Caco-2 (cell line): ENCODE measurements at regions not wholly inside any gene's neighbourhood (a gene's known extent, or its start where the extent isn't known, plus 50 kb on each side); places are given as distances from the start of the nearest gene placed in this dataset.

Experiments used
- BruUV-seq: library from RNA; stranded (reverse); fragments of 400-500 nt; replicated peaks from 2 replicates; lab custom pipeline; 2021; lab: Mats Ljungman, UMichigan
- CTCF ChIA-PET: fragments of 300-600 bp; sonication (Branson Sonifier 250); formaldehyde crosslinking; loops from one replicate; lab custom pipeline; 2022; ENCODE audit warnings: antibody characterized with exemption; lab: Charles Lee
- POLR2A ChIA-PET: fragments of 300-600 bp; sonication (Branson Sonifier 250); formaldehyde crosslinking; loops from one replicate; lab custom pipeline; 2022; ENCODE audit warnings: antibody characterized with exemption; lab: Charles Lee
- DNase-seq, 2 experiments: peaks; one replicate each; pipeline versions ENCODE4 v3.0.0 to v3.0.0-alpha.2; 2020 to 2022
- H3K27me3 ChIP-seq: replicated peaks from 2 replicates; pipeline ENCODE4 v1.6.0; 2011; ENCODE audit warnings: low read length; ENCODE audit not compliant: control insufficient read depth, insufficient read depth
- H3K36me3 ChIP-seq: 2 replicates; pipeline ENCODE4 v1.5.1; 2011; ENCODE audit warnings: low read length; ENCODE audit not compliant: control insufficient read depth, insufficient read depth
- H3K4me1 ChIP-seq: fragments of 250-450 bp; sonication (Bioruptor Pico); 2 replicates; pipeline ENCODE4 v1.5.1; 2020; ENCODE audit warnings: mild to moderate bottlenecking
- H3K4me3 ChIP-seq: 2 replicates; pipeline ENCODE4 v1.5.1; 2011; ENCODE audit warnings: low read depth, mild to moderate bottlenecking, control low read depth, low read length
- H3K9me3 ChIP-seq: fragments of 250-450 bp; sonication (Bioruptor Pico); 2 replicates; pipeline ENCODE4 v1.5.1; 2020; ENCODE audit warnings: mild to moderate bottlenecking, moderate library complexity
- H3K27ac Mint-ChIP-seq: one replicate; pipeline ENCODE4 v1.8.0; 2022; ENCODE audit warnings: mixed read lengths; ENCODE audit not compliant: unreplicated experiment
- H3K27me3 Mint-ChIP-seq: one replicate; pipeline ENCODE4 v1.8.0; 2022; ENCODE audit warnings: mixed read lengths; ENCODE audit not compliant: insufficient read depth, unreplicated experiment
- H3K36me3 Mint-ChIP-seq: one replicate; pipeline ENCODE4 v1.8.0; 2022; ENCODE audit warnings: mild to moderate bottlenecking, mixed read lengths; ENCODE audit not compliant: insufficient read depth, unreplicated experiment
- H3K4me1 Mint-ChIP-seq: one replicate; pipeline ENCODE4 v1.8.0; 2022; ENCODE audit warnings: low read depth, mixed read lengths; ENCODE audit not compliant: unreplicated experiment
- H3K4me3 Mint-ChIP-seq: one replicate; pipeline ENCODE4 v1.8.0; 2022; ENCODE audit warnings: mild to moderate bottlenecking, moderate library complexity, mixed read lengths; ENCODE audit not compliant: unreplicated experiment
- H3K9me3 Mint-ChIP-seq: one replicate; pipeline ENCODE4 v1.8.0; 2022; ENCODE audit warnings: mixed read lengths; ENCODE audit not compliant: unreplicated experiment
- intact Hi-C: fragments of 100-400 bp; cut with micrococcal nuclease; formaldehyde crosslinking; loops from one replicate; pipeline ENCODE4 v1.10.0; 2022; ENCODE audit not compliant: unreplicated experiment
- TF ChIP-seq, protein P1 (sequence below), 2 experiments: fragments of 200-600 bp in 1 of 2; IDR thresholded peaks; 1 replicate in 1 of 2; 2 replicates in 1 of 2; pipeline versions ENCODE4 v1.5.1 to v1.8.0; 2011 to 2022; ENCODE audit warnings: antibody characterized with exemption in 1 of 2, control low read depth in 1 of 2, inconsistent platforms in 1 of 2, low read depth in 1 of 2, low read length in 1 of 2, mild to moderate bottlenecking in 1 of 2, moderate library complexity in 1 of 2; ENCODE audit not compliant: insufficient read depth in 1 of 2, severe bottlenecking in 1 of 2, unreplicated experiment in 1 of 2

DNA sequence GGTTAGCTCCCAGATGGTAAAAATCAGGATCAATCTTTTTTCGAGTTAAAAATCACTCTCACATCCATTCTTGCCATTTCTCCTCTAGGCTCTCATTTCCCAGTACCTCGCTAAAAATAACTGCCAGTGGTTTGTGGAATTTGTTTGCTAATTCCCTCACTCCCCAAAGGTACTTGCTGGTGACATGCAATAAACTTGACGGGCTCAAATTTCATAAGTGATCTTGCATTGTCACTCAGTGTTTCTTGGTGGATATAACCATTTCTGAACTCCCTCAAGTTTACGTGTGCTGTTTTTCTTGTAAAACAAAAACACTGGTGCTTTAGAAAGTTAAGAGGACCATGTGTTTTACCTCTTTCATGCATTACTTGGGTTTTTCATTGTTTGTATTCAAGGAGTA is 399.2 kb upstream of the MKI67 start:
- Histone ChIP-seq H3K27me3 (peaks cover 1% of the 10 kb centered on the region; the same call in 1 of the 2 replicates), H3K4me3 (no peak overlapping the region), H3K36me3 (no peaks in the 10 kb centered on the region), H3K4me1 (no peaks in the 10 kb centered on the region), H3K9me3 (no peaks in the 10 kb centered on the region)
- Mint-ChIP-seq H3K27me3 (peaks cover 21% of the 10 kb centered on the region), H3K4me1 (no peaks in the 10 kb centered on the region), H3K27ac (no peak overlapping the region), H3K4me3 (no peak overlapping the region), H3K9me3 (no peaks in the 10 kb centered on the region), H3K36me3 (no peaks in the 10 kb centered on the region)
- BruUV-seq, result no TSS peak
- POLR2A ChIA-PET, result no interaction called here
- TF ChIP-seq, protein P1, sequence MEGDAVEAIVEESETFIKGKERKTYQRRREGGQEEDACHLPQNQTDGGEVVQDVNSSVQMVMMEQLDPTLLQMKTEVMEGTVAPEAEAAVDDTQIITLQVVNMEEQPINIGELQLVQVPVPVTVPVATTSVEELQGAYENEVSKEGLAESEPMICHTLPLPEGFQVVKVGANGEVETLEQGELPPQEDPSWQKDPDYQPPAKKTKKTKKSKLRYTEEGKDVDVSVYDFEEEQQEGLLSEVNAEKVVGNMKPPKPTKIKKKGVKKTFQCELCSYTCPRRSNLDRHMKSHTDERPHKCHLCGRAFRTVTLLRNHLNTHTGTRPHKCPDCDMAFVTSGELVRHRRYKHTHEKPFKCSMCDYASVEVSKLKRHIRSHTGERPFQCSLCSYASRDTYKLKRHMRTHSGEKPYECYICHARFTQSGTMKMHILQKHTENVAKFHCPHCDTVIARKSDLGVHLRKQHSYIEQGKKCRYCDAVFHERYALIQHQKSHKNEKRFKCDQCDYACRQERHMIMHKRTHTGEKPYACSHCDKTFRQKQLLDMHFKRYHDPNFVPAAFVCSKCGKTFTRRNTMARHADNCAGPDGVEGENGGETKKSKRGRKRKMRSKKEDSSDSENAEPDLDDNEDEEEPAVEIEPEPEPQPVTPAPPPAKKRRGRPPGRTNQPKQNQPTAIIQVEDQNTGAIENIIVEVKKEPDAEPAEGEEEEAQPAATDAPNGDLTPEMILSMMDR (IDR thresholded peaks at IDR 0.05; ENCODE audit: insufficient read depth in 1 of 2, low read depth in 1 of 2, low read length in 1 of 2, severe bottlenecking in 1 of 2, unreplicated experiment in 1 of 2), result no peak
- no peak for DNase-seq
- CTCF ChIA-PET, result interaction anchor here (0.6 kb wide), 1 partner anchor 229 kb away, joined by 3 read pairs; no protein-coding TSS in a partner anchor
- intact Hi-C loops, result no loop called here

DNA sequence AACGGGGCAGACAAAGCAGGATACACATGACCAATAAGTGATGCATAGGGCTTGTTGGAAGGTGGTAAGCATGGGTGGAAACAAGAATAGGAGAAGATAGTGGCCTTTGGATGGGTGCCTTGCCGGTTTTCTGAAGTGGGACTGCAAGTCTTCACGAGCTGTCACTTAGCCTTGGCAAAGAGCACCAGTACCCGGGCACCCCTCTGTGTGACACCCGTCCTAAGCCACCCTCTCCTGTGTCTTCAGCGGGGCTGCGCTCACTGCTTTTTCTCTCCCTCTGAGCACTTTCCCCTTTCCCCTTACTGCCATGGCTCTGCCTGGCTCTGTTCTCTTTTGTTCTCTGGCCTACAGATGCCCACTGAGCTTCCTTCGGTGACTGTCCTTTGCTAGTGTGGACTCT is 399.7 kb upstream of the MKI67 start:
- CTCF ChIA-PET, result interaction anchor here (0.6 kb wide), 1 partner anchor 230 kb away, joined by 3 read pairs; no protein-coding TSS in a partner anchor
- no peaks in the 10 kb centered on the region for H3K36me3 Mint-ChIP-seq
- Histone ChIP-seq H3K9me3 (no peaks in the 10 kb centered on the region), H3K27me3 (peaks cover 1% of the 10 kb centered on the region; the same call in 1 of the 2 replicates), H3K36me3 (no peaks in the 10 kb centered on the region), H3K4me3 (no peak overlapping the region), H3K4me1 (no peaks in the 10 kb centered on the region)
- POLR2A ChIA-PET, result no interaction called here
- no peak for DNase-seq
- H3K9me3 Mint-ChIP-seq, result no peaks in the 10 kb centered on the region
- intact Hi-C loops, result no loop called here
- no peaks in the 10 kb centered on the region for H3K4me1 Mint-ChIP-seq
- TF ChIP-seq, protein P1 (IDR thresholded peaks at IDR 0.05; ENCODE audit: insufficient read depth in 1 of 2, low read depth in 1 of 2, low read length in 1 of 2, severe bottlenecking in 1 of 2, unreplicated experiment in 1 of 2), result no peak
- H3K4me3 Mint-ChIP-seq, result no peak overlapping the region
- H3K27me3 Mint-ChIP-seq, result peaks cover 19% of the 10 kb centered on the region
- no TSS peak for BruUV-seq
- H3K27ac Mint-ChIP-seq, result no peak overlapping the region

DNA sequence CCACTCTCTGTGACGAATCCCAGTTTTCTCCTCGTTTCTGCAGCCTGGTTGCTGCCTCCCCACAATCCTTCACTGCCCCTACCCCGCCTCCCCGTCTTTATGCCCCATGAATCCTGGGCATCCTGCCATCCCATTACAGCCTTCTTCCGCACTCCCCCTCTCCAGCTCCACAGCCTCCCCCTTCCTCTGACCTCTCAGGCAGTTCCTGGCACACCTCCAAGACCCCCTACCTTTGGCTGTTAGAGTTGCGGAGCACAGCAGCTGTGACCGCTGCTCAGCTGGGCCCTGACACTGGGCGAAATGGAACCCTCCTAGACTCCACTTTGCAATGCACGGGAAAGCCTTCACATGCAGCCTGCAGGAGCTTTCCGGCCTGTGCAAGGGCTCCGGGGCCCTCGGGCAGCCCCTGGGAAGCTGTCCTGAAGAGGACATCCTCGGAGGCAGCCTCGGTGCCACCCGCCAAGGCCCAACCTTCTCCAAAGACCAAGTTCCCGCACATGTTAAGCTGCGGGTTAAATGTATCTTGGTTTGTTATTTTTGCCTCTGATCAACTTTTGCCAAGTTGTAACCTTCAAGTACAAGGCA is 400.7 kb upstream of the MKI67 start:
- Histone ChIP-seq H3K9me3 (no peaks in the 10 kb centered on the region), H3K36me3 (no peaks in the 10 kb centered on the region), H3K4me1 (no peaks in the 10 kb centered on the region), H3K4me3 (no peak overlapping the region), H3K27me3 (peaks cover 1% of the 10 kb centered on the region; the same call in 1 of the 2 replicates)
- H3K27ac Mint-ChIP-seq, result no peak overlapping the region
- no peaks in the 10 kb centered on the region for H3K36me3 Mint-ChIP-seq
- no peak overlapping the region for H3K4me3 Mint-ChIP-seq
- ChIA-PET CTCF (no interaction called here), POLR2A (no interaction called here)
- TF ChIP-seq, protein P1 (IDR thresholded peaks at IDR 0.05; ENCODE audit: insufficient read depth in 1 of 2, low read depth in 1 of 2, low read length in 1 of 2, severe bottlenecking in 1 of 2, unreplicated experiment in 1 of 2), result no peak
- H3K27me3 Mint-ChIP-seq, result peaks cover 13% of the 10 kb centered on the region
- no TSS peak for BruUV-seq
- no peaks in the 10 kb centered on the region for H3K4me1 Mint-ChIP-seq
- DNase-seq, result no peak
- intact Hi-C loops, result no loop called here
- no peaks in the 10 kb centered on the region for H3K9me3 Mint-ChIP-seq
